ENCODE measurements at regions not wholly inside any gene's neighbourhood (a gene's known extent, or its start where the extent isn't known, plus 50 kb on each side); places are given as distances from the start of the nearest gene placed in this dataset.

GRCh38 chr2:128380961-128381938 lies 62.6 kb upstream of the HS6ST1 start:
- DNase-seq, result no peak

GRCh38 chr2:128384446-128384845 lies 65.8 kb upstream of the HS6ST1 start:
- no peak for DNase-seq

DNA sequence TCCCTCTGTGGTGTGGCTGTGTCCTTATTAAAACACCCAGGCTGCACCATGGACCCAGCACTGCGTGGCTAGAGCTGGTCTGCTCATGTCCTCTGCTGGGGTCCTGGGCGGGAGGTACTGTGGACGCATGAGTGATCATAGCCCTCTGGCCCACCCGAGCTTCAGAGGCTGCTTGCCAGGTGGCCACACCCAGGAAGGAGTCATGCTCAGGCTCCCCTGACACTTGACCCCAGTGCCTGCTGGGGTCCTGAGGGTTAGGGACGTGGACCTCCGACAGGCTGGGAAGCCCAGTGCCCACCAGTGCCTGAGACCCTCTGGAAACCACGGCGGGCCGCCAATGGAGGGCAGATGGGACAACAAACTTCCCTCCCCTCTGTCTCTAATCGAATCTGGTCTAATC lies 66.3 kb upstream of the HS6ST1 start:
- DNase-seq, result no peak

DNA sequence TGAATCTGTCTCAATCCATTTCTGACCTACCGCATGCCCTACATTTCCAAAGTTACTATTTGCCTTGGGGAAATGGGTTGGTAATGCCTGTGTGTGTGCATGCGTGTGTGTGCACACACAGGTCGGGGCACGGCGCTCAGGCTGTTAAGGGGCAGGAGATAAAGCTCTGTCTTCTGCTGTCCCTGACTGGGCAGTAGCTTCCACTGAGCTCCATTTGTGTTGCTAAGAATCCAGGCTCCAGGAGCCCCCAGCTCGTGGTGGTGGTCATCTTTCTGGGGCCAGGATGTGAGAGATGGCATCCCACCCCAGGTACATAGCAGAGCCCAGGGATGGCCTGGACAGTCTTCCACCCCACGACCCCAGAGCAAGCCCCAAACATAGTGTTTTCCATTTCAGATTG lies 66.7 kb upstream of the HS6ST1 start:
- DNase-seq, result no peak

- DNase-seq, result no peak
These were observed 67.4 kb upstream of the HS6ST1 start for GRCh38 chr2:128386066-128386465.

DNA sequence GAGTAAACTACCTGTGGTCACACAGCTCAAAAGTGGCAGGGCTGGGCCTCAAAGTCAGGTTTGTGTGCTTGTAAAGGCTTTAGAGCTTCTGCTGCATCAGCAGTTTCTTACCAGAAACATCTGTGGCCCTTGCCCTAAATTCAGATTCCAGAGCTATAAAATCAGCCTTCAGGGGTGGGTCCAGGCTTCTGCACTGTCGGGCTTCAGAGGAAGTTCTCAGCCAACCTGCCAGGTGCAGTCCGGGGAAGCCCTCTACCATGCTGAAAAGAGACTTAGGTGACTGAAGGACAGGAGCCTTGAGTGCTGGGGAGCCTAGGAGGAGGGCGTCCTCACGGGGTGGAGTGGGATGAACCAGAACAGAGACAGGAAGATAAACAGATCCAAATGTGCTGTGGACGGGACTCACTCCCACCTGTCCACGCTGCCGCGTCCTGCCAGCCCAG lies 69.9 kb upstream of the HS6ST1 start:
- no peak for DNase-seq

DNA sequence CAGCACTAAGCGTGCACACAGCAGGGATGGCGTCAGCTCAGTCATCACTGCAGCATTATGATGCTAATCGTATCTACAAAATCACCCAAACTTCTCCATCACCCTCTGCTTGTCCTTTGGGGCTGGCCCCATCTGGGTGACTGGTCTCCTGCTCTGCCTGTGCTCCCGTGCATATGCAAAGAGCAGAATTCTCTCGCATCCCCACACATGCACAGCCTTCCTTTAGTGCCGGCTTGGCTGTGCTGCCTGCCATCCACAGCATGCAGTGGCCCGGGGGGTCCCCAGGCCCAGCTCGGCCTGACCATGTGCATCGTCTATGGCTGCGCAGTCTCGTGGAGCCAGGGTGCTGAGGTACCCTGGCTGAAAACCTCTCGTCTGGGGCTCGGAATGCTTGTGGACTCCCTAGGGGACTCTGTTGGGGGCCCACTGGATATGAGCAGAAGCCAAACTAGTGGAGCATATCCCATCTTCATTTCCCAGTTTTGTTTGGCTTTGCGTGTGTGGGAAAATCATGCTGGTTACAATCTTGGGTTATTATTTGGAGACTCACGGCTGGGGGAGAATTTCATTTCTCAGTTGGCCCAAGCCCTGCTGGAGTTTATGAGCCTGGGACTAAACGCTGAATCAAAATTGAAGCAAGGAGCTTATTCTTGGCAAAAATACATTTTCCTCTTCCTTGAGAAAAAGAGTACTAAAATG lies 70.9 kb upstream of the HS6ST1 start:
- DNase-seq, result no peak

DNA sequence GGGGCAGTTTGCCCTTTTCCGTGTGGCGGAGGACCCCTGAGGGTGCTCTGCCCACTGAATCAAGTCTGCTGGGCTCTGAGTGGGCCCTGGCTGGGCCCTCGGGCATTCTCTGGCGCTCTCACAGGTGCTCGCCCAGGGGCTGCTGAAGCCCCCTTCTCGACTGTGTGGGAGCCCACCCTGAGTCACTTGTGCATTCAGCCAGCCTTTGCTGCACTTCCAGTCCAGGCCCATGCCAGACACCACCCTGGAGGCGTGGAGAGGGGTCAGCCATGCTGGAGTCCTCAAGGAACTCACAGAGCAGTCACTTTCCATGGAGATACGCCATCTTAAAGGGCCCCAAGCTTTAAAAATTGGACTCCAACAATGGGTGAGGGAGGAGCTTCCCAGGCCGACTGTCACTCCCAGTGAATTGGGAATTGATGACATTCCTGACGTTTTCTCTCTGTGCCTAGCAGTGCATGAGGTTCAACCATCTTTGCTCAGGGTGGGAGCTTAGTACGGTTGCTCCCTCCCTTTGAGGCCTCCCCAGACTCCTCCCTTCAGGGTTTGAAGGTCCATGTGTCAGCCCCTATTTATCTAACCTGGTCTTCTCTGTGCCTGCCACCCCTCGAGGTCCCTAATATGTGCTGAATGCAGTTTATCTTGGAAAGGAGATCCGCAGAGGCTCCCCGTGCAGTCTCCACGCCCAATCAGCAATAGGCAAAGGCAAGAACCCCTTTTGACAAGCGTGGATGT lies 71.8 kb upstream of the HS6ST1 start:
- DNase-seq, result no peak

- no peak for DNase-seq
These were observed 72.4 kb upstream of the HS6ST1 start for GRCh38 chr2:128390991-128391630.

DNA sequence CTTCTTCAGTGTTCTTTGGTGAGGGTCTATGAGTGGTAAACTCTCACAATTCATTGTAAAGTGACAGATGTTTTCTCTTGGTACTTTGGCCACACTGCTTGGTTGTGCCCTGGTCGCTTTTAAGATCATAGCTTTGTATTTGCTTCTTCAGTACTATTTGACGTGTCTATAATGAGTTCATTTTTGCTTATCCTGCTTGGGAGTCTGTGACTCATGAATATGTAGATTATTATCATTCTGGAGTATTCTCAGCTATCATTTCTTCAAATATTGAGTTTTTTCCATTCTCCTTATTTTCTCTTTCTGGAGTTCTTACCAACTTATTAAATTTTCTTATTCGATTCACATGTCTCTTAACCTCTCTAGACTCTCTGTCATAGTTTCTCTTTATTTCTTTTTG lies 73.0 kb upstream of the HS6ST1 start:
- no peak for DNase-seq

DNA sequence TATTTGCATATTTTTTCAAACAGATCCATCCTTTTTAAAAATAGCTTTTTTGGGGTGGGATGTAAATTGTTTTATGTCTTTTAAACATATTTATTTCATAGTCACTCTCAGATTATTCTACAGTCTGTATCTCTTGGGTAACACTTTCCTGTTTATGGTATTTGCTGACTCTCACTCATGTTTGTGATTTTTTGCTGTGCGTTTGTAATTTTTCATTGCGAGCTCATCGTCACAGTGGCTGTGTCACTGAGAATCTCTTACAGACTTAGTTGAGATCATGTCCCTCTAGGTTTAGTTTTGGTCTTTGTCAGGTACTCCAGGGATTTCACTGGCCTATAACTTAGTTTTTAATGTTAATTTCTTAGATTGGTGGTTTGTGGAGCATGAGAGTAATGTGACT lies 73.5 kb upstream of the HS6ST1 start:
- DNase-seq, result no peak

GRCh38 chr2:128394007-128394730 lies 75.5 kb upstream of the HS6ST1 start:
- DNase-seq, result no peak

DNA sequence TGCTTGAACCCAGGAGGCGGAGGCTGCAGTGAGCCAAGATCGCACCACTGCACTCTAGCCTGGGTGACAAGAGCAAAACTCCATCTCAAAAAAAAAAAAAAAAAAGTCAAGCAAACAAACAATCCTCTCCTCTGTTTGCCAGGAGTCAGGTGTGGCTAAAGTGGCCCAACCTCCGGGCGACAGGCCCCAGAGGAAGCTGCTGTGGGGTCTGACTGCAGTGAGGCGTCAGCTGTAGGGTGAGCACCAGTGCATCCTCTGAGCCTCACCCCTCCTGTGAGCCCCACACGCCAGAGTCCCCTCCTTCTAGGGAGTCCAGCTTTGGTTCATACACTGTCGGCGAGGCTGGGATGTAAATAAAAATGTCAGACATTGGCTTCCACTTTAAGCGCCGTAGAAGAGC lies 76.5 kb upstream of the HS6ST1 start:
- DNase-seq, result no peak

DNA sequence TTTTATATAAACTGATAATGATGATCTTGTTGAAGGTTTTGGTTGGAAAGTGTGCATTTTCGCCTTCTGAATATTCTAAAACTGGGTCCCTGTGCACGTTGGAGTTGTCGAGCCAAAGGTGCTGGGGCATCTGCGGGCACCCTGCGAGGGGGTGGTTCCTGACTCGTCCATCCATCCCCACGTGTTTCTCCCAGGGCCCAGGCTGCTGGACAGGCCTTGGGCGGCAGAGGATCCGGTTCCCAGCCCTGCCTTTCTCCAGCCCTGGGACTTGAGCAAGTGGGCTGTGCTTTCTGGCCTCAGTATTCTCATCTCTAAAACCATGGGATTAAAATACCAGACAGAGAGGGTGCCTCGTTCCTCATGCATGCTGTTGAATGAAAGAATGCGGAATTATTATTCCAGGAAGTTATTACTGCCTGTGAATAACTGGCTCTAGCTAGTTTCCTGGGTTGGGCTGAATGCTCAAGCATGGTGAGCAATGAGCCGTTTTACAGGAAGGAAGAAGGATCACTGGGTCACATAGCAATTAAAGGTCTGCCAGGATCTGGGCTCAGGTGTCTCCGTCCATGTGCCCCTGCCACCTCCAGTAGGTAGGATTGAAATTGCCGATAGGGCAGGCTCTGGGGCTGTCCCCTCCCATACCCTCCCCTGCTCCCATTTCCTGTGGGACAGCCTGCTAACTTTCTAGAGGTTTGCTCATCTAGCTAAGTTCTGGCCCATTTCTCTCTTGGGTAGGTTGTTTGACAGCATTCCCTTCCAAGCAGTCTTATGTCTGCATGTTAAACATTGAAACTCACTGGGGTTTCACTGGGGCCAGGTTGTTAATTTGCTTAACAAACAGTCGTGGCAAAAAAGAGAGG lies 77.2 kb upstream of the HS6ST1 start:
- no peak for DNase-seq

- DNase-seq, result no peak
These were observed 77.8 kb upstream of the HS6ST1 start for GRCh38 chr2:128396500-128396891.

DNA sequence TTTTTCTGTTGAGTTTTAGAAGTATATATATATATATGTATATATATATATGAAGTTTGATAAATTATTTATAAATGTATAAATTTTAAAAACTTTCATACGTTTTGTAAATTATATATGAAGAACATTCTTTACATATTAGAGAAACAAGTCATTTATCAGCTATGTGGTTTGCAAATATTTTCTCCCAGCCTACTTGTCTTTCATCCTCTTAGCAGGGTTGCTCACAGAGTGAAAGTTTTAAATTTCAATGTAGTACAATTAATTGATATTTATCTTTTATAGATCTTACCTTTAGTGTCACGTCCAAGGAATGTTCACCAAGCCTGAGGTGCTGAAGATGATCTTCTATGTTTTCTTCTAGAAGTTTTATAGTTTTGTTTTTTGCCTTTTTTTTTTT lies 78.3 kb upstream of the HS6ST1 start:
- DNase-seq, result no peak

- DNase-seq, result no peak
These were observed 80.6 kb upstream of the HS6ST1 start for GRCh38 chr2:128399256-128399655.

GRCh38 chr2:128399690-128400291 lies 81.1 kb upstream of the HS6ST1 start:
- no peak for DNase-seq

- DNase-seq, result no peak
These were observed 83.0 kb upstream of the HS6ST1 start for GRCh38 chr2:128401680-128402079.

DNA sequence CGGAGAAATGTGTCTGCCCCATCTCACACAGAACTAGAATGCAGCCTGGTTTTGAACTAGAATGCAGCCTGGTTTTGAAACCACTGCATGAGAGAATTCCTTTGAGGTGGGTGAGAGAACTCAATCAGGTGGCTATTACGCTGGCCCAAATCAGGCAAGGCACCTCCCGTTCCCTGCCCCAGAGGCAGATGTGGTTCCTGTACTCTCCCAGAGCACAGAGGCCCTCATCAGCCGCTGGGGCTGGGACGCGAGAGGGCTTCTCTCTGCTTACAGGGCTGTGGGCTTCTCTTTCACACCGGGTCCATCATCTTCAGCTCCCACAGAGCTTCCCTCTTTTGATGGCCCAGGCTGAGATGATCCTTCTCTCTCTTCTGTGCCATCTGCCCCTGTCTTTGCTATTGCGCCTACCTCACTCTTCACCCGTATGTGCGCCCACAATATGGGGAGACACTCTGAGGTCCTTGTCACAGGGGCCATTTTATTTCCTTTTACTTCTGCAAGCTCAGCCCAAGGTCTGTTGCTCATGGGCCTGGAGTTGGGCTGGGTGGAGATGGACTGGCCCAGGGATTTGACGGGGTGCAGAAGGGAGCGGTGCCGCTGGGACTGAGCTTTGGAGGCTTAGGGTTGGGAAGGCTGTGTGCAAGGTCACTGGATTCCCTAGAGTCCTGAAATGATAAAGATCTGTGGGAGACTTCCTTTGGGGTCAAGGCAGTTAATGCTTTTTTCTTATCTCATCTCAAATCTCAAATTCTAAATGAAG lies 84.4 kb upstream of the HS6ST1 start:
- DNase-seq, result no peak
